HL-60 (cell line): ENCODE measurements at regions not wholly inside any gene's neighbourhood (a gene's known extent, or its start where the extent isn't known, plus 50 kb on each side); places are given as distances from the start of the nearest gene placed in this dataset.

Source experiments
- CTCF ChIP-seq: IDR thresholded peaks from one replicate; pipeline ENCODE4 v1.5.1; 2011; ENCODE audit warnings: low read length, control low read depth, inconsistent platforms; ENCODE audit not compliant: insufficient read depth
- POLR2AphosphoS5 ChIP-seq: IDR thresholded peaks from 2 replicates; pipeline ENCODE4 v1.6.1; 2012; ENCODE audit warnings: low read depth
- REST ChIP-seq: IDR thresholded peaks from 2 replicates; pipeline ENCODE4 v1.6.1; 2012; ENCODE audit warnings: low read depth; ENCODE audit not compliant: insufficient replicate concordance
- SPI1 ChIP-seq: IDR thresholded peaks from 2 replicates; pipeline ENCODE4 v1.6.1; 2012; ENCODE audit warnings: low read depth, mild to moderate bottlenecking, borderline replicate concordance

- TF ChIP-seq CTCF (no peak), POLR2AphosphoS5 (no peak), REST (no peak), SPI1 (no peak)
These were observed 239.3 kb upstream of the ID4 start for GRCh38 chr6:19597809-19598320.
